Adrenal gland (tissue), 9 donors: ENCODE measurements at regions not wholly inside any gene's neighbourhood (a gene's known extent, or its start where the extent isn't known, plus 50 kb on each side); places are given as distances from the start of the nearest gene placed in this dataset.
"Not testable (repeated sequence)": the region's sequence is repeated elsewhere in the genome, so short reads cannot be mapped to it uniquely, and the experiment has no call there.

Experiments
- DNase-seq, 7 donors: peaks; one replicate each; pipeline ENCODE4 v3.0.0-alpha.2; 2019 to 2020
- H3K27ac ChIP-seq, 5 donors: fragments of 200-600 bp; sonication (generic) in 4 of 5; 1 replicate in 3 of 5; 2 replicates in 2 of 5; pipeline versions ENCODE4 v1.5.1 to v1.8.0; 2016 to 2020; ENCODE audit warnings: mild to moderate bottlenecking in 1 of 5
- H3K27me3 ChIP-seq: fragments of 200-600 bp; 2 replicates; pipeline ENCODE4 v1.8.0; 2021
- H3K36me3 ChIP-seq, 2 donors: fragments of 200-600 bp; replicated peaks in 1 of 2; 1 replicate in 1 of 2; 2 replicates in 1 of 2; pipeline versions ENCODE4 v1.5.1 to v1.8.0; 2018 to 2022
- H3K4me1 ChIP-seq, 2 donors: fragments of 200-600 bp; replicated peaks in 1 of 2; 1 replicate in 1 of 2; 2 replicates in 1 of 2; pipeline versions ENCODE4 v1.5.1 to v1.8.0; 2018 to 2021
- H3K4me3 ChIP-seq, 4 donors: fragments of 200-600 bp; sonication (generic) in 3 of 4; one replicate each; pipeline ENCODE4 v1.5.1; 2016 to 2018
- H3K9me3 ChIP-seq, 3 donors: fragments of 200-600 bp; sonication (generic) in 1 of 3; replicated peaks in 1 of 3; 1 replicate in 2 of 3; 2 replicates in 1 of 3; pipeline versions ENCODE4 v1.5.1 to v1.8.0; 2016 to 2021
- CTCF ChIP-seq, 6 experiments: fragments of 450-650 bp in 4 of 6; fragments of 200-600 bp in 2 of 6; sonication (generic) in 1 of 6; IDR thresholded peaks; 1 replicate in 5 of 6; 2 replicates in 1 of 6; pipeline versions ENCODE4 v1.5.1 to v1.8.0; 2016 to 2021; ENCODE audit warnings: antibody characterized with exemption in 6 of 6, mild to moderate bottlenecking in 2 of 6, moderate library complexity in 1 of 6
- POLR2A ChIP-seq, 2 donors: fragments of 450-650 bp; IDR thresholded peaks; one replicate each; pipeline ENCODE4 v1.6.1; 2017; ENCODE audit warnings: antibody characterized with exemption in 2 of 2, mild to moderate bottlenecking in 2 of 2, moderate library complexity in 1 of 2
- WGBS, 4 donors: extraction: QIAGEN DNeasy Blood & Tissue Kit in 2 of 4; methylation state at CpG; one replicate each; pipeline versions ENCODE4 v1.1.5 to v1.1.7; 2013 to 2017; 5-methylcytosine and 5-hydroxymethylcytosine counted together
- intact Hi-C, 2 donors: fragments of 100-400 bp; cut with DNase I; formaldehyde crosslinking; loops; one replicate each; pipeline versions ENCODE4 v1.14.1 to v1.15.0; 2022 to 2023
- donor health status: healthy with polysubstance abuse.
- donor health status: Bipolar disorder and iron deficiency.
- donor health status: DM: yes; HTN: yes; CAD: no.
- donor health status: DM: no; HTN: no; CAD: no.
- donor health status: DM: no; HTN: no; CAD: no.

GRCh38 chr14:103243764-103244737, 90.0 kb upstream of the EIF5 start:
- intact Hi-C loops: no loop called here
- WGBS, 4 donors: 91 to 99% (median 95%) methylated on average over 7 of the region's 7 CpGs
- no peak for DNase-seq
- no peaks in the 10 kb centered on the region for H3K36me3 ChIP-seq
- no peaks in the 10 kb centered on the region for H3K9me3 ChIP-seq
- H3K27ac ChIP-seq: no peak overlapping the region
- H3K4me1 ChIP-seq: peaks cover 6% of the 10 kb centered on the region in 2 donors
- H3K27me3 ChIP-seq: no peaks in the 10 kb centered on the region
- no peak overlapping the region for H3K4me3 ChIP-seq
- TF ChIP-seq POLR2A (IDR thresholded peaks at IDR 0.05): no peak
- TF ChIP-seq CTCF (IDR thresholded peaks at IDR 0.05): no peak

GRCh38 chr14:103245624-103246031, 88.4 kb upstream of the EIF5 start:
- H3K4me3 ChIP-seq, H3K9me3 ChIP-seq, intact Hi-C loops, H3K4me1 ChIP-seq, H3K36me3 ChIP-seq, H3K27me3 ChIP-seq: not testable (repeated sequence)
- 21 to 36% (median 25%) methylated on average over 3 of the region's 3 CpGs for WGBS, 4 donors
- peak overlapping the region in 3 of 5 donors; percentile 6 to 41 (median 40) for H3K27ac ChIP-seq
- peak in 3 of 7 donors; percentile 48 to 64 (median 56) for DNase-seq

GRCh38 chr14:103246070-103246469, 88.0 kb upstream of the EIF5 start:
- Histone ChIP-seq H3K27ac (peak overlapping the region in 3 of 5 donors; percentile 5 to 41 (median 6)), H3K9me3 (no peaks in the 10 kb centered on the region), H3K27me3 (no peaks in the 10 kb centered on the region), H3K36me3 (no peaks in the 10 kb centered on the region), H3K4me3 (no peak overlapping the region), H3K4me1 (peaks cover 6% of the 10 kb centered on the region in 2 donors)
- WGBS, 4 donors: 18 to 42% (median 19%) methylated on average over 1 to 2 of the region's 2 CpGs; no CpG with 5 or more reads in 1 of the 4 donors
- TF ChIP-seq POLR2A (IDR thresholded peaks at IDR 0.05) (no peak), CTCF (IDR thresholded peaks at IDR 0.05) (no peak)
- DNase-seq: no peak
- intact Hi-C loops: no loop called here

- DNase-seq: no peak
- Histone ChIP-seq H3K27me3 (no peaks in the 10 kb centered on the region), H3K36me3 (no peaks in the 10 kb centered on the region), H3K4me3 (no peak overlapping the region), H3K9me3 (no peaks in the 10 kb centered on the region), H3K4me1 (peaks cover 6% of the 10 kb centered on the region in 2 donors), H3K27ac (no peak overlapping the region)
- no peak for TF ChIP-seq POLR2A (IDR thresholded peaks at IDR 0.05)
- no peak for TF ChIP-seq CTCF (IDR thresholded peaks at IDR 0.05)
- intact Hi-C loops: no loop called here
- 70 to 73% (median 72%) methylated on average over 7 of the region's 7 CpGs for WGBS, 4 donors
These were observed 86.8 kb upstream of the EIF5 start for GRCh38 chr14:103247169-103247606.
